DOHH2 (cell line): ENCODE measurements at regions not wholly inside any gene's neighbourhood (a gene's known extent, or its start where the extent isn't known, plus 50 kb on each side); places are given as distances from the start of the nearest gene placed in this dataset.

Experiments
- H3F3A ChIP-seq: fragments of 200-600 bp; sonication (generic), shearing (Covaris generic); 2 replicates; pipeline ENCODE4 v1.6.0; 2016; ENCODE audit warnings: antibody characterized with exemption, mild to moderate bottlenecking; ENCODE audit not compliant: control insufficient read depth, insufficient read depth
- H3K27ac ChIP-seq: fragments of 200-600 bp; sonication (generic); 2 replicates; pipeline ENCODE4 v1.5.1; 2014; ENCODE audit warnings: low read depth, mild to moderate bottlenecking, low read length, moderate library complexity
- H3K27me3 ChIP-seq: fragments of 200-600 bp; sonication (generic); 2 replicates; pipeline ENCODE4 v1.6.1; 2014; ENCODE audit warnings: mild to moderate bottlenecking, low read length, mixed read lengths; ENCODE audit not compliant: control insufficient read depth
- H3K36me3 ChIP-seq: fragments of 200-600 bp; sonication (generic); 2 replicates; pipeline ENCODE4 v1.6.1; 2014; ENCODE audit warnings: mild to moderate bottlenecking, low read length, moderate library complexity, mixed read lengths; ENCODE audit not compliant: control insufficient read depth
- H3K4me1 ChIP-seq: fragments of 200-600 bp; sonication (generic); 2 replicates; pipeline ENCODE4 v1.6.1; 2014; ENCODE audit warnings: mild to moderate bottlenecking, low read length, mixed read lengths; ENCODE audit not compliant: control insufficient read depth
- H3K4me2 ChIP-seq: fragments of 200-600 bp; sonication (generic); 2 replicates; pipeline ENCODE4 v1.6.0; 2014; ENCODE audit warnings: mild to moderate bottlenecking, low read length, moderate library complexity
- H3K4me3 ChIP-seq: fragments of 200-600 bp; sonication (generic); 2 replicates; pipeline ENCODE4 v1.5.1; 2014; ENCODE audit warnings: mild to moderate bottlenecking, low read length, mixed read lengths
- H3K79me2 ChIP-seq: fragments of 200-600 bp; sonication (generic); 2 replicates; pipeline ENCODE4 v1.6.1; 2014; ENCODE audit warnings: mild to moderate bottlenecking, low read length, mixed read lengths; ENCODE audit not compliant: control insufficient read depth
- H3K9me2 ChIP-seq: fragments of 200-600 bp; sonication (generic); replicated peaks from 2 replicates; pipeline ENCODE4 v1.6.1; 2014; ENCODE audit warnings: mild to moderate bottlenecking, low read length, mixed read lengths; ENCODE audit not compliant: control insufficient read depth
- H3K9me3 ChIP-seq: fragments of 200-600 bp; sonication (generic); 2 replicates; pipeline ENCODE4 v1.6.1; 2014; ENCODE audit warnings: antibody characterized with exemption, low read length, mixed read lengths; ENCODE audit not compliant: control insufficient read depth, insufficient read depth
- H4K20me1 ChIP-seq: fragments of 200-600 bp; sonication (generic); 2 replicates; pipeline ENCODE4 v1.6.0; 2014; ENCODE audit warnings: low read depth, mild to moderate bottlenecking, antibody characterized with exemption, low read length, moderate library complexity; ENCODE audit not compliant: control insufficient read depth, insufficient read depth
- EZH2phosphoT487 ChIP-seq: fragments of 200-600 bp; sonication (generic); IDR thresholded peaks from 2 replicates; pipeline ENCODE4 v1.6.1; 2017; ENCODE audit warnings: borderline replicate concordance, mild to moderate bottlenecking, antibody characterized with exemption, low read length, moderate library complexity, mixed read lengths
- TF ChIP-seq, protein P1 (sequence below): fragments of 200-600 bp; sonication (generic); IDR thresholded peaks from one replicate; pipeline ENCODE4 v1.5.1; 2014; ENCODE audit warnings: antibody characterized with exemption, mild to moderate bottlenecking, low read depth, low read length; ENCODE audit not compliant: poor library complexity, severe bottlenecking

DNA sequence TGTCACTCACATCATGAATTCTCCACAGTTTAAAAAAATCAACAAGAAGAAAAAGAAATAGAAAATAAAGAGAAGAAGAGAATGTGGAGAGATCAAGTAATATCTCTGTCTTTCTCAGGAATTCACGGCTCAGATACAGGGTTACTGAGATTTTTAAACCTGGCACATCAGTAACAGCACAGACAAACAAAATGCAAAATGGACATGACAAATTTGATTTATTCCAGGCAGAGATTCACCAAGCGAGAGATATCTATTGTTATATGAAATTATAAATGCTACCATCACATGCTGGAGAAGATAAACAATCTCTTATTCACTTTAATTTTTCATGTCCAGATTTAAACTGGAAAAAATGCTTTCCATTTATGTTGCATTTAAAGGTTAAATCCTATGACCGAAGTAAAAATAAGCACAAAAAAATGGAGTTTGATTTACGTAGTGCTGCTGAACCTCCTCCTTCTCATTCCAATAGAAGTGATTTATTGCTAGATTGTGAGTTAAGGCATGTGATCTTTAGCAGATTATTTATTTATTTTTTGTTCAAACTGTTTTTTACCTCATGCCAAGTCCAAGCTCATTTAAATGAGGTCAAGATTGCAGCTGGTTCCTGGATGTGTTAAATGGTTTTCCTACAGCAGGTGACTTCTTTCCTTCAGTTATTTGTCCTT, 926.4 kb downstream of the MAT2B start:
- H3K9me3 ChIP-seq: no peaks in the 10 kb centered on the region
- no peak overlapping the region for H3K27ac ChIP-seq
- H3K9me2 ChIP-seq: no peaks in the 10 kb centered on the region
- H3F3A ChIP-seq: no peaks in the 10 kb centered on the region
- no peaks in the 10 kb centered on the region for H3K79me2 ChIP-seq
- no peaks in the 10 kb centered on the region for H4K20me1 ChIP-seq
- H3K4me3 ChIP-seq: no peak overlapping the region
- no peaks in the 10 kb centered on the region for H3K27me3 ChIP-seq
- H3K4me1 ChIP-seq: no peaks in the 10 kb centered on the region
- no peaks in the 10 kb centered on the region for H3K36me3 ChIP-seq
- no peak overlapping the region for H3K4me2 ChIP-seq
- TF ChIP-seq, protein P1, sequence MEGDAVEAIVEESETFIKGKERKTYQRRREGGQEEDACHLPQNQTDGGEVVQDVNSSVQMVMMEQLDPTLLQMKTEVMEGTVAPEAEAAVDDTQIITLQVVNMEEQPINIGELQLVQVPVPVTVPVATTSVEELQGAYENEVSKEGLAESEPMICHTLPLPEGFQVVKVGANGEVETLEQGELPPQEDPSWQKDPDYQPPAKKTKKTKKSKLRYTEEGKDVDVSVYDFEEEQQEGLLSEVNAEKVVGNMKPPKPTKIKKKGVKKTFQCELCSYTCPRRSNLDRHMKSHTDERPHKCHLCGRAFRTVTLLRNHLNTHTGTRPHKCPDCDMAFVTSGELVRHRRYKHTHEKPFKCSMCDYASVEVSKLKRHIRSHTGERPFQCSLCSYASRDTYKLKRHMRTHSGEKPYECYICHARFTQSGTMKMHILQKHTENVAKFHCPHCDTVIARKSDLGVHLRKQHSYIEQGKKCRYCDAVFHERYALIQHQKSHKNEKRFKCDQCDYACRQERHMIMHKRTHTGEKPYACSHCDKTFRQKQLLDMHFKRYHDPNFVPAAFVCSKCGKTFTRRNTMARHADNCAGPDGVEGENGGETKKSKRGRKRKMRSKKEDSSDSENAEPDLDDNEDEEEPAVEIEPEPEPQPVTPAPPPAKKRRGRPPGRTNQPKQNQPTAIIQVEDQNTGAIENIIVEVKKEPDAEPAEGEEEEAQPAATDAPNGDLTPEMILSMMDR: no peak
- TF ChIP-seq EZH2phosphoT487: no peak

DNA sequence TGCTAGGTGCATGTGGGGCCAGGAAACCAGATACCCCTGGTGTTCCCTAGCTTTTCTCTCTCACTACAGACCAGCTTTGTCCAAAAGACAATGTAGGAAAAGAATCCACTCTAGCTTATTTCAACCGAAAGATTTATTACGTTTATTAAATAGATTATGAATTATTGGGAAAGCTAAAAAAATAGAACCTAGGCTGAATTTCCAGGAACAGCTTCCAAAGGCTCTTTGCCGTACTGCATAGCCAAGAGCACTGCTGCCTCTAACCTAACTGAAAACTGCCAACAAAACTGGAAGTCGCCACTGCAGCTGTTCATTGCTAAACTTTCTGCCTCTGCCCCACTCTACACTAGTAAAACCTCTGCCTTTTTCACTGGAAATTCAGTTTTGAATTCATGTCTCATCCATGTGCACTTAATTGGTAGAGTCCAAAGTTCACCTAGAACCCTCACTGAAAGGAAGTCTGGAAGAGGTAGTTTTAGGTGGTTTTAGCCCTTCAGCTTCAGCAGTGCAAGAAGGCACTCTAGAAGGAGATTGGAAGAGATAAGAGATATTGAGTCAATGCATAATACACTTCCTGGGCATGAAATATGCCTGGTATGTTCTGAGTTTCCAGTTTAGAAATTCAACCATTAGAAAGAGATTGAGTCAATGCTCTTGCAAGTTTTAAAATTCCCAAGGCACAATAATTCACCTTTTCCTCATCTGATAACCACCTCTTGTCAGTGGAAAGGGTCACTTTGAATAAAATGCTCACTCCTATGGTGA, 927.9 kb downstream of the MAT2B start:
- H3K9me3 ChIP-seq: no peaks in the 10 kb centered on the region
- H3K9me2 ChIP-seq: no peaks in the 10 kb centered on the region
- no peaks in the 10 kb centered on the region for H4K20me1 ChIP-seq
- no peaks in the 10 kb centered on the region for H3K36me3 ChIP-seq
- no peaks in the 10 kb centered on the region for H3K79me2 ChIP-seq
- no peaks in the 10 kb centered on the region for H3F3A ChIP-seq
- no peaks in the 10 kb centered on the region for H3K27me3 ChIP-seq
- no peaks in the 10 kb centered on the region for H3K4me1 ChIP-seq
- no peak overlapping the region for H3K4me2 ChIP-seq
- H3K4me3 ChIP-seq: no peak overlapping the region
- no peak for TF ChIP-seq EZH2phosphoT487
- TF ChIP-seq, protein P1: no peak
- H3K27ac ChIP-seq: no peak overlapping the region

DNA sequence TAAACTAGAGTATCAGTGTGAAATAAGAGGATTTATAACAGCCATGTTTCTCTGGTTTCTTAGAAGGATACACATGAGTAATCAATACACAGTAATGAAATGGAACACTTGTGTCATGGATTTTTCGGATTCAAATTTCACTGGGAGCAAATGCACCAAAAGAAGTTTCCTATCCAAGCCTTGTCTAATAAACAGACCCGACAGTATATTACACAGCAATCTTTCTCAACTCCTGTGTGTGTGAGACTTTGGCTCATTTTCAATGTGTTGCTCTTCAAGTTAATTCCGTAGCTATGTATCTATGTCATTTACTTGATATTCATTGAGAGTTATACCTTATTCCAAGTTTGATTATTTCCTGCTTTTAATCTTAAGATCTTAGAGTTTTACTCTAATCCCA, 930.2 kb downstream of the MAT2B start:
- TF ChIP-seq, protein P1: no peak
- Histone ChIP-seq H3K27me3 (no peaks in the 10 kb centered on the region), H4K20me1 (no peaks in the 10 kb centered on the region), H3K36me3 (no peaks in the 10 kb centered on the region), H3K9me2 (no peaks in the 10 kb centered on the region), H3K4me2 (no peak overlapping the region), H3K9me3 (no peaks in the 10 kb centered on the region), H3K4me1 (no peaks in the 10 kb centered on the region), H3K27ac (no peak overlapping the region), H3K4me3 (no peak overlapping the region), H3F3A (no peaks in the 10 kb centered on the region), H3K79me2 (no peaks in the 10 kb centered on the region)
